HG02938 (cell line): ENCODE measurements at regions not wholly inside any gene's neighbourhood (a gene's known extent, or its start where the extent isn't known, plus 50 kb on each side); places are given as distances from the start of the nearest gene placed in this dataset.

Experiments
- ATAC-seq: cut with Tn5 transposase; IDR thresholded peaks from one replicate; pipeline ENCODE4 v1.9.1; 2021; ENCODE audit warnings: mild to moderate bottlenecking, moderate library complexity; ENCODE audit not compliant: unreplicated experiment

DNA sequence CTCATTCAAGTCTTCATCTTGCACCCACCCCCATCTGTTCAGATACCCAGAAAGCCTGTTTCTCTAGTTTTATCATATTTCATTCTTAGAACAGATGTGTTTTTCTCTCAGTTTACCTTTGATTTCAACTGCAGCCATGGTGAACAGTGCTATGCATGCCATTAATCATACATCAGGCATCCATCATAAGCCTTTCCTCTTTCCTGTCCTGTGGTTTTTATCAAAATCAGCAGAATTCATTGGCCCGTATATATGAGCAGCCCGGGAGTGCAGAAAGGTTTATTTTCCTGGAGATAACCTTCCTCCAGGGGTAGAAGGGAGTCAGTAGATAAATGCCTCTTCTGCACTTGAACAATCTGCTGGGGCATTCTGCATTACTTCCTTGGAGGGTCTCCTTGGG, 65.7 kb downstream of the IL21 start:
- ATAC-seq: no peak

GRCh38 chr4:122553432-122553831, 67.4 kb downstream of the IL21 start:
- no peak for ATAC-seq

DNA sequence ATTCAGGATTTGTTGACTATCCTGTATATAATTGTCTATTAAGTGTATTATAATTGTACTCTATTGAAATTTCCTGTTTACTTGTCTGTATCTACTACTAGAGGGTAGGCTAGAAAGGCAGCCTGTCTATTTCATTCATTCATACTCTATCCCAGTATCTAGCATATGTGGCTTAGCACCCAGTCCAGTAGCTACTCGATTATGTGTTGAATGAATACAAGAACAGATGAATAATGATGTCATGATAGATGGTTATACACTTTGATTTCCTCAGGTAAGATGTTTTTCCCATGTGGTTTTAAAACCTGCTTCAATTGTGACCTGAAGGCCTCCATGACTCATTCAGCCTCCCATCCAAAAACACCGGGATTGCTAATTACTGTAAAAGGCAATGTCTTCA, 68.0 kb downstream of the IL21 start:
- no peak for ATAC-seq

- ATAC-seq: no peak
These were observed 71.8 kb downstream of the IL21 start for GRCh38 chr4:122548886-122549630.

- no peak for ATAC-seq
These were observed 72.4 kb downstream of the IL21 start for GRCh38 chr4:122548452-122548851.

GRCh38 chr4:122542411-122543236, 78.2 kb downstream of the IL21 start:
- peak; percentile 92 for ATAC-seq

DNA sequence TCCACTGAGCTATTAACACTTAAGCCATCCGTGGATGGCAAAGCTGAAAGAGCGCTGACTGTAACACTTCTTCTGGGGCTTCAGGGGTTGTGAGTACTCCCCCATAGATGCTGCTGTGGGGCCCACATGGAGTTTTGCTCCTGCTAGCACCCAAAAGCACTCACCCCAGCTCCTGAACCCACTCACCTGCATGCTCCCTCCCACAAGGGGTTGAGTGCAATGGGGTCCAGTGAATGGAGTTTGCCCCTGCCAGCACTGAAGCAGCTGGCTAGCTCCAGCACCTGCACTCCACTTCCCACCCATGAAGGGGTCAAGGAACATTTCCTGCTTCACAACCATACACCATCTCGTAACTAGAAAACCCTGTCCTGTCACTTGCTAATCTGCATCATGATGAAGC, 78.9 kb downstream of the IL21 start:
- peak; percentile 23 for ATAC-seq

DNA sequence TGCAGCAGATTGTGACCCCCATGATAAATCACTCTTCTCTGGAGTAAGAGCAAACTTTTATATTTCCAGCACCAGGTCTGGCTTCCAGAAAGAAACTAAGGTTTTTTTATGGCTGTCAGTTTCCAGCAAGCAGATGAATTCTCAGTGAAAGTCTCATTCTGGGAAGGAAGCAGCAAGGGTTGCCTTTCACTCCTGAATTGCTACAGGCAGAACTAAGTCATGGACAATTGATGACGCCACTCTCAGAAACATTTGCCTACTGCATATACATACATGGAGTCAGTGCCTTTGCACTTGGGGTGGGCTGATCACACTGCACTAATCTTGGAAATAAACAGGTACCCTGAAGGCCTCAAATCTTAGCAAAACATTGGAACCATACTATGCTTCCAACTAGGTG, 80.0 kb downstream of the IL21 start:
- ATAC-seq: no peak

GRCh38 chr4:122539861-122540465, 80.9 kb downstream of the IL21 start:
- ATAC-seq: peak; percentile 19

- ATAC-seq: no peak
These were observed 81.0 kb upstream of the IL2 start for GRCh38 chr4:122537388-122538135.

DNA sequence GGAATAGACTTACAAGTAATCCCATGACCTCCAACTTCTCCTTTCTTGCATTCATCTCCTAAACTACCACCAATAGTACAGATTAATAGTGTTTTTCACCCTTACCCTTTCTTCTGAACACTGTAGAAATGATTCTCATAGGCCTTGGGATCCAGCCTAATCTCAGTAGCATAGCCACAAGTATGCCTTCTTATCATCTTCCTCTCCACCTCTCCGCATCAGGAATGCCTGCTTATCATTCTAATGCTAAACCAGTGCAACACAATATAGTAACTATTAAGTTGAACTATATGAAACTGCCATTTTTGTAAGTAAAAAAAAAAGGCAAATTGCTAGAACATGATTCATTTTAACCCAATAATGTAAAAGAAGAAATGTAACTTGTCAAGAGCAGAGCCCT, 79.5 kb upstream of the IL2 start:
- no peak for ATAC-seq

DNA sequence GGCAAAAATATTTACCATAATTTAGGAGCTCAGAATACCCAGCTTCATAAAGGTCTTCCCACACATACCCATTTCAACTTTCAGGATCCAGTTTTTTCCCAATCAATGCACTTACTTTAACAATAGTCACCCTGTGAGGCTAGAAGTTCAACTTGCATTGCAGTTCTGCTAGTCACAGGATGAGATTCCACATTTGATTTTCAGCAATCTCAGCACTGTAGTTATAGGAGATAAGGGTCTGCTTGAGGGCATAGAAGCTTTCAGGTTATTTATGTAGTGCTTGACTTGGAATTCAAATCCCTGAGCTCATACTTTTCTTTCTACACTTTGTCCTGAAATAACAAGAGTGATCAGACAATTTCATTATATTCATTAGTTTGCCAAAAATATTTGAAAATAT, 78.3 kb upstream of the IL2 start:
- no peak for ATAC-seq

DNA sequence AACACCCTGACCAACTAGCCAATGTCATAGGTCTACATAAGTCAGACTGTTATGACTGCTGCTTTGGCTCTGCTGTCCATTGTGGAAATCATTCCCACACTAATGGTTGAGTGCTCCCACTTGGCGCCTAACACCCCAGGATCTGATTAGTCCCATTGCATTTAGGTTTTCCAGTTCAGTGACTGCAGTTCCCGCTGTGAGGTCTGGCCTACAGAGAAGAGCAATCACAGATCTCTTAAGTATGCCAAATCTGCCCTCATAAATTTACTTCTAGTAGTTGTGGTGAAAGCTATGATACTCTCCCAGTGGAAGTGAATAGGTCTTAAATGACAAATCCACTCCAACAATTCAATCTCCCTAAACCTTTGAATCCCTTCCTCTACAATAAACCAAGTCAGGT, 77.3 kb upstream of the IL2 start:
- ATAC-seq: no peak

- no peak for ATAC-seq
These were observed 76.2 kb upstream of the IL2 start for GRCh38 chr4:122532766-122533165.

- ATAC-seq: no peak
These were observed 75.0 kb upstream of the IL2 start for GRCh38 chr4:122531514-122531913.

DNA sequence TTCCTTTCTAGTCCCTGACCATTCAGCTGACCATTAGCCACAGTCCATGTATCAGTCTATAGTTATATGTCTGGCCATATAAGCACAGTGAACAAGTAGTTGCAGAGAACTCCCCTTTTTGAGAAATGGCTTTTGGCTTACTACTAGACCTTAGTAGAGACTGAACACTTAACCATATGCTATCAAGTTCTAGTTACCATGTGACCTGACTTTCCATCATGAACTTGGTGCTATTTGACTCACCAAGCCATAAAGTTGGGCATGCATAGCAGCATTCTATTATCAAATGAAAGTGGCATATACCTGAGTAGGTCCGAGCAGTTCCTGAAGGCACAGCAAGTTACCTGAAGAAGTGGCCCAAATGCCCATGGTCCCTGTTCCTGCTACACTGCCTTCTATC, 74.5 kb upstream of the IL2 start:
- ATAC-seq: no peak

DNA sequence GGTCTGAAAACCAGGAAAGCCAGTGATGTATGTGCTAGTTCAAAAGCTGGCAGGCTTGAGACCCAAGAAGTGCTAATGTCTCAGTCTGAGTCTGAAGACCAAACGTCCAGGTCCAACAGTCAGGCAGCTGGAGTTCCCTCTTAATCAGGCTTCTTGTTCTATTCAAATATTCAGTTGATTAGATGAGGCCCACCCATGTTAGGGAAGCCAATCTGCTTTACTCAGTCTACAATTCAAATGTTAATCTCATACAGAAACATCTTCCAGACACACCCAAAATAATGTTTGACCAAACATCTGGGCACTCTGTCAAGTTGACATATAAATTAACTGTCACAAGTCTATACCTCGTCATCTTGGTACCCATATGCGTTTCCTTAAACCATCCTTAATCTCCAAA, 72.4 kb upstream of the IL2 start:
- ATAC-seq: no peak

GRCh38 chr4:122525865-122526264, 69.3 kb upstream of the IL2 start:
- ATAC-seq: no peak

- ATAC-seq: no peak
These were observed 67.7 kb upstream of the IL2 start for GRCh38 chr4:122524176-122524575.

DNA sequence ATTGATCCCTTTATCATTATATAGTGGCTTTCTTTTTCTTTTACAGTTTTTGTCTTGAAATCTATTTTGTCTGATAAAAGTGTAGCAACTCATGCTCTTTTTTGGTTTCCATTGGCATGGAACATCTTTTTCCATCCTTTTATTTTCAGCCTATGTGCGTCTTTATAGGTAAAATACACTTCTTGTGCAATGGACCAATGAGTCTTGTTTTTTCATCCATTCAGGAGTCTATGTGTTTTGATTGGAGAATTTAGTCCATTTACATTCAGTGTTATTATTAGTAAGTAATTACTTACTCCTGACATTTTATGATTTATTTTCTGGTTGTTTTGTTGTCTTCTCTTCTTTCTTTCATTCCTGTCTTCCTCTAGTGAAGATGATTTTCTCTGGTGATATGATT, 66.4 kb upstream of the IL2 start:
- no peak for ATAC-seq

GRCh38 chr4:122517345-122517744, 60.8 kb upstream of the IL2 start:
- ATAC-seq: no peak
